A673 (cell line): ENCODE measurements at regions not wholly inside any gene's neighbourhood (a gene's known extent, or its start where the extent isn't known, plus 50 kb on each side); places are given as distances from the start of the nearest gene placed in this dataset.
A peak's percentile ranks its signal among the peaks of the same experiment; 100 is the strongest.

Source experiments
- BruUV-seq: library from RNA; stranded (reverse); fragments of 400-500 nt; replicated peaks from 2 replicates; lab custom pipeline; 2021; lab: Mats Ljungman, UMichigan
- CTCF ChIA-PET: fragments of 300-600 bp; sonication (Branson Sonifier 250); formaldehyde crosslinking; loops from one replicate; lab custom pipeline; 2022; ENCODE audit warnings: antibody characterized with exemption; lab: Charles Lee
- POLR2A ChIA-PET: fragments of 300-600 bp; sonication (Branson Sonifier 250); formaldehyde crosslinking; loops from one replicate; lab custom pipeline; 2022; ENCODE audit warnings: antibody characterized with exemption; ENCODE audit not compliant: low non-redundant PET; lab: Charles Lee
- DNase-seq: peaks from one replicate; pipeline ENCODE4 v3.0.0-alpha.2; 2015; ENCODE audit warnings: low spot score
- H3K27ac ChIP-seq: fragments of 200-600 bp; sonication (generic); 2 replicates; pipeline ENCODE4 v1.5.1; 2016; ENCODE audit warnings: mixed run types, low read depth, mild to moderate bottlenecking, mixed read lengths, antibody characterized with exemption, low read length; ENCODE audit not compliant: poor library complexity, severe bottlenecking
- H3K27me3 ChIP-seq: fragments of 200-600 bp; sonication (generic); replicated peaks from 2 replicates; pipeline ENCODE4 v1.6.1; 2017; ENCODE audit warnings: mixed run types, low read depth, mild to moderate bottlenecking, mixed read lengths, antibody characterized with exemption, low read length; ENCODE audit not compliant: insufficient read depth, poor library complexity
- H3K36me3 ChIP-seq: fragments of 200-600 bp; sonication (generic); 2 replicates; pipeline ENCODE4 v1.6.1; 2016; ENCODE audit warnings: mixed run types, mild to moderate bottlenecking, mixed read lengths, antibody characterized with exemption, low read length; ENCODE audit not compliant: insufficient read depth, poor library complexity, severe bottlenecking
- H3K4me1 ChIP-seq: fragments of 200-600 bp; sonication (generic); 2 replicates; pipeline ENCODE4 v1.6.1; 2017; ENCODE audit warnings: mixed run types, mild to moderate bottlenecking, mixed read lengths, antibody characterized with exemption, low read length; ENCODE audit not compliant: insufficient read depth, poor library complexity, severe bottlenecking
- H3K4me3 ChIP-seq: fragments of 200-600 bp; sonication (generic); 2 replicates; pipeline ENCODE4 v1.5.1; 2016; ENCODE audit warnings: low read depth, mixed run types, mild to moderate bottlenecking, mixed read lengths, low read length; ENCODE audit not compliant: poor library complexity, severe bottlenecking
- H3K9me3 ChIP-seq: fragments of 200-600 bp; sonication (generic); 2 replicates; pipeline ENCODE4 v1.6.1; 2016; ENCODE audit warnings: mixed run types, low read depth, mild to moderate bottlenecking, mixed read lengths, antibody characterized with exemption, low read length; ENCODE audit not compliant: poor library complexity, severe bottlenecking
- EZH2 ChIP-seq: fragments of 200-600 bp; sonication (generic); IDR thresholded peaks from 2 replicates; pipeline ENCODE4 v1.6.1; 2017; ENCODE audit warnings: borderline replicate concordance, low read depth, mild to moderate bottlenecking, mixed read lengths, antibody characterized with exemption, low read length; ENCODE audit not compliant: poor library complexity, severe bottlenecking
- intact Hi-C: fragments of 100-400 bp; cut with micrococcal nuclease; formaldehyde crosslinking; loops from one replicate; pipeline ENCODE4 v1.10.0; 2022; ENCODE audit not compliant: unreplicated experiment
- TF ChIP-seq, protein P1 (sequence below): fragments of 300-800, 200-600 bp; sonication (generic); conservative IDR thresholded peaks from 2 replicates; pipeline ENCODE4 v1.5.1; 2017; ENCODE audit warnings: low read depth, mild to moderate bottlenecking, antibody characterized with exemption, low read length, moderate library complexity, mixed read lengths

DNA sequence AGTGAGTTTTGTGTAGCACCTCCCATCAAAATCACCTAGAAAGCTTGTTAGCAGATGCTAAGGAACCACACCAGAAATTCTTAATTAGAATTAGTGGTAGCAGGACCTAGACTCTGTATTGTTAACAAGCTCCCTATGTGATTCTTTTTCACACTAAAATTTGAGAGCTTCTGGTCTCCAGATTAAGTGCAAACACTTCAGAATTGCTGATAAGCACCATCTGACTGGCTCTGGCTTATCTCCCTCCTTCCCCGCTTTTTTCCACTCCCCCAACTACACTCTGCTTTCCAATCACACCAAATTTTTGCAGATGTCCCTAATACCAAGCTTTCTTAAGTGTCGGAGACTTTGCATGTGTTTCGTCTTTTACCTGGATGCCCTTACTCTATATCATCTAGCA is 410.1 kb upstream of the DPH6 start:
- H3K4me1 ChIP-seq = peaks cover 18% of the 10 kb centered on the region
- ChIA-PET POLR2A (no interaction called here), CTCF (no interaction called here)
- no peaks in the 10 kb centered on the region for H3K36me3 ChIP-seq
- no TSS peak for BruUV-seq
- H3K27ac ChIP-seq = no peak overlapping the region
- no peak overlapping the region for H3K4me3 ChIP-seq
- no peaks in the 10 kb centered on the region for H3K9me3 ChIP-seq
- H3K27me3 ChIP-seq = no peaks in the 10 kb centered on the region
- intact Hi-C loops = no loop called here
- no peak for DNase-seq
- no peak for TF ChIP-seq EZH2
- TF ChIP-seq, protein P1, sequence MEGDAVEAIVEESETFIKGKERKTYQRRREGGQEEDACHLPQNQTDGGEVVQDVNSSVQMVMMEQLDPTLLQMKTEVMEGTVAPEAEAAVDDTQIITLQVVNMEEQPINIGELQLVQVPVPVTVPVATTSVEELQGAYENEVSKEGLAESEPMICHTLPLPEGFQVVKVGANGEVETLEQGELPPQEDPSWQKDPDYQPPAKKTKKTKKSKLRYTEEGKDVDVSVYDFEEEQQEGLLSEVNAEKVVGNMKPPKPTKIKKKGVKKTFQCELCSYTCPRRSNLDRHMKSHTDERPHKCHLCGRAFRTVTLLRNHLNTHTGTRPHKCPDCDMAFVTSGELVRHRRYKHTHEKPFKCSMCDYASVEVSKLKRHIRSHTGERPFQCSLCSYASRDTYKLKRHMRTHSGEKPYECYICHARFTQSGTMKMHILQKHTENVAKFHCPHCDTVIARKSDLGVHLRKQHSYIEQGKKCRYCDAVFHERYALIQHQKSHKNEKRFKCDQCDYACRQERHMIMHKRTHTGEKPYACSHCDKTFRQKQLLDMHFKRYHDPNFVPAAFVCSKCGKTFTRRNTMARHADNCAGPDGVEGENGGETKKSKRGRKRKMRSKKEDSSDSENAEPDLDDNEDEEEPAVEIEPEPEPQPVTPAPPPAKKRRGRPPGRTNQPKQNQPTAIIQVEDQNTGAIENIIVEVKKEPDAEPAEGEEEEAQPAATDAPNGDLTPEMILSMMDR = no peak

DNA sequence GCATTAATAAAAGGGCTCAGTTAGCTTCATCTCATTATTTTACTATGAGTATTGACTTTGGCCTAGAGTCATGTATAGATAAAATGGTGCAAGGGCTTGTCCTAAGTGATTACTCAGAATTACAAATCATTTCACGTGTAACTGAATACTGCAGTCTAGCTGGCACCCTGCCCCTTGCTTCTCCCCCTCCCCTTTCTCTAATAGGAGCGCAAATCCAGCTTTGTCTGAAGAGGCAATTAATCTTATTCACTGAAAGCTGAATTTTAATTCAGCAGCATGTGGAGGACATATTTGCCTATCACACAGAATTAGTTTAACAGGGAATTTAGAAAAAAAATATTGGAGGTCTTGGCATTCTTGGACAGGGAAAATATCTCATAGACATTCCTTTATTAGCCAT is 412.1 kb upstream of the DPH6 start:
- Histone ChIP-seq H3K36me3 (no peaks in the 10 kb centered on the region), H3K27ac (no peak overlapping the region), H3K4me3 (no peak overlapping the region), H3K4me1 (peaks cover 18% of the 10 kb centered on the region), H3K27me3 (no peaks in the 10 kb centered on the region), H3K9me3 (no peaks in the 10 kb centered on the region)
- peak; percentile 60 for DNase-seq
- ChIA-PET CTCF (no interaction called here), POLR2A (interaction anchor here (0.5 kb wide), 1 partner anchor 435 kb away, joined by 6 read pairs; no protein-coding TSS in a partner anchor)
- intact Hi-C loops = no loop called here
- BruUV-seq = no TSS peak
- TF ChIP-seq EZH2 = no peak
- TF ChIP-seq, protein P1 = no peak

DNA sequence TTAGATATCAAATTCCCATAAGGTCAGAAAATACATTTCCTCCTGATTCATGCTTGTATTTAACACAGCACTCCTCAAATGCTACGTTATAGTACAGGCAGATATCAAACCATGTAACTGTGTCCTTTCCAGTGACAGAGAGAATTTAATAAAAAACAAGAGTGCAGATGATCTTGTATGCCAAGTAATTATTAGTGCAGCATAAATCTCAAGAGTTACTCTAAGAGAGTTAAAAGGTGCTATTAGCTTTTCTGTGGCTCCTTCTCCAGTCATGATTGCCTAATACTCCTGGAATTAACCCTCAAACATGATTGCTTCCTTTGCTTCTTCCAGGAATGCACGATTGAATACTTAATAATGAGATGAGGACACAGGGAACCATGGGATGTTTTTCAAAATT is 413.0 kb upstream of the DPH6 start:
- DNase-seq = no peak
- H3K36me3 ChIP-seq = no peaks in the 10 kb centered on the region
- H3K27me3 ChIP-seq = no peaks in the 10 kb centered on the region
- TF ChIP-seq, protein P1 = no peak
- TF ChIP-seq EZH2 = no peak
- no peak overlapping the region for H3K27ac ChIP-seq
- POLR2A ChIA-PET = no interaction called here
- peaks cover 18% of the 10 kb centered on the region for H3K4me1 ChIP-seq
- no peaks in the 10 kb centered on the region for H3K9me3 ChIP-seq
- H3K4me3 ChIP-seq = no peak overlapping the region
- intact Hi-C loops = no loop called here
- CTCF ChIA-PET = no interaction called here
- BruUV-seq = no TSS peak
